Activated naive CD4-positive, alpha-beta T cell treated with anti-CD3 and anti-CD28 coated beads for 36 hours (primary cell): ENCODE measurements at regions not wholly inside any gene's neighbourhood (a gene's known extent, or its start where the extent isn't known, plus 50 kb on each side); places are given as distances from the start of the nearest gene placed in this dataset.

Experiments used
- CTCF ChIA-PET: fragments of 350-600 bp; sonication (Branson Sonifier 250); formaldehyde crosslinking; loops from one replicate; lab custom pipeline; 2021; ENCODE audit warnings: antibody characterized with exemption; lab: Charles Lee
- DNase-seq: peaks from one replicate; pipeline ENCODE4 v3.0.0-alpha.2; 2020
- H3K27ac Mint-ChIP-seq: one replicate; pipeline ENCODE4 v1.8.0; 2021; ENCODE audit warnings: mild to moderate bottlenecking, mixed read lengths
- H3K27me3 Mint-ChIP-seq: one replicate; pipeline ENCODE4 v1.8.0; 2021; ENCODE audit warnings: low read depth, mixed read lengths
- H3K36me3 Mint-ChIP-seq: one replicate; pipeline ENCODE4 v1.8.0; 2021; ENCODE audit warnings: low read depth, mixed read lengths
- H3K4me1 Mint-ChIP-seq: one replicate; pipeline ENCODE4 v1.8.0; 2021; ENCODE audit warnings: low read depth, mixed read lengths
- H3K4me3 Mint-ChIP-seq: one replicate; pipeline ENCODE4 v1.8.0; 2021; ENCODE audit warnings: mild to moderate bottlenecking, moderate library complexity, mixed read lengths
- H3K9me3 Mint-ChIP-seq: one replicate; pipeline ENCODE4 v1.8.0; 2021; ENCODE audit warnings: mixed read lengths
- intact Hi-C: fragments of 100-400 bp; cut with micrococcal nuclease; formaldehyde crosslinking; loops from one replicate; pipeline ENCODE4 v1.15.1; 2023

DNA sequence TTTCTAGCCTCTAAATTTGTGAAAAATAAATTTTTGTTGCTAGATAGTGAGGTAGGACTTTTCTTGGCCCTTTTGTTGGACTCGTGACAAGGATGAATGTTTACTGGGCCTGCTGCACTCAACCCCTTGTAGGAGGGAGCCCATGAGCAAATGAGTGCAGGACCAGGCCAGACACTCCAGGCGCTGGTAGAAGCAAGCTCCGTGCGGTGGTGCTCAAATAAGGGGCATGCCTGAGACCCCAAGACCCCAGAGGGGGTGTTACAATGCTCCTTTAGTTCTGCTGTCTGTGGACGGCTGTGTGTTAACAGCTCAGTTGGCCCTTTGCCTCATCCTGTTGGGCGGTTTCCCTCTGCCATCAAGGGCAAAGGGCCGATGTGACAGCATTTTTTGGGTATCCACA, 1195.3 kb upstream of the PHF14 start:
- peaks cover 2% of the 10 kb centered on the region for H3K9me3 Mint-ChIP-seq
- CTCF ChIA-PET = no interaction called here

DNA sequence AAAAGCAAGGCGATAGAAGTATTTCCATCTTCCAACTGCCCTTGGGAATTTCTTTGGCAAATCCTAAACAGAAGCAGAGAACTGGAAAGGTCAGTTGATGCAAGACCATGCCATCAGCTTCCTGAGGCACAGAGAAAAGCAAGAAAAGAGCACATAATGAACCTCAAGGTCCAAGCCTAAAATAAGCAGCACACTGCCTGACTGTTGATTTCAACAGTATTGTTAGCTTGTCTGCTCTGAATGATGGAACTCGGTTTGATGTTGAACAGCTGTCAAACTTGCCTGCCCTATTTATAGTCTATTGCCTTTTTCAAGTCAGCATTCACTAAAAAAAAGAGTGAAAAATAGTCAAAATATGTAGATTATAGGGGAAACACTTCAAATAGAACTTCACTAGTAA, 1192.0 kb upstream of the PHF14 start:
- intact Hi-C loops = no loop called here
- H3K27ac Mint-ChIP-seq = no peak overlapping the region
- CTCF ChIA-PET = no interaction called here
- H3K27me3 Mint-ChIP-seq = no peaks in the 10 kb centered on the region
- no peak overlapping the region for H3K4me3 Mint-ChIP-seq
- no peaks in the 10 kb centered on the region for H3K36me3 Mint-ChIP-seq
- DNase-seq = no peak
- H3K9me3 Mint-ChIP-seq = peaks cover 4% of the 10 kb centered on the region
- H3K4me1 Mint-ChIP-seq = no peaks in the 10 kb centered on the region

More for the DNA sequence above, 1195.3 kb upstream of the PHF14 start:
- no peak for DNase-seq
- no peaks in the 10 kb centered on the region for H3K4me1 Mint-ChIP-seq
- no peak overlapping the region for H3K4me3 Mint-ChIP-seq
- intact Hi-C loops = no loop called here
- no peak overlapping the region for H3K27ac Mint-ChIP-seq
- no peaks in the 10 kb centered on the region for H3K27me3 Mint-ChIP-seq
- H3K36me3 Mint-ChIP-seq = no peaks in the 10 kb centered on the region

DNA sequence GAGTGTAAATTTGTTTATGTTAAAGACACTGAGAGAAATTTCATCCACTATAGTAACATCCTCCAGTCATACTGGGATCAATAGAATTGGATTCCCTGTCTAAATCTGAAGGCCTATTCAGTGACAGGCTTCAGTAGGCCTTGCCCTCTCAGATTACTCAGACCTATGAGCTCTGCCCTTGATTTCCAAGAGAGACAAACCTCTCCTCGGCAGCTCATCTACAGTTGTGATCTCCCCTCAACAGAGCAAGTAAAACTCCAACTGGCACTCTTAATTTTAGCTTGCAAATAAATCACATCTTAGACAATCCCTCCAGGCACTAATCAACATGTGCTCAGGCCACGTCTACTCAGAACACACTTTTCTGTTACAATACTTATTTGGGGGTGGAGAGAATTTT, 1191.4 kb upstream of the PHF14 start:
- Mint-ChIP-seq H3K4me3 (no peak overlapping the region), H3K27ac (no peak overlapping the region), H3K27me3 (no peaks in the 10 kb centered on the region), H3K9me3 (peaks cover 3% of the 10 kb centered on the region), H3K4me1 (no peaks in the 10 kb centered on the region), H3K36me3 (no peaks in the 10 kb centered on the region)
- CTCF ChIA-PET = no interaction called here
- DNase-seq = no peak
- intact Hi-C loops = no loop called here

DNA sequence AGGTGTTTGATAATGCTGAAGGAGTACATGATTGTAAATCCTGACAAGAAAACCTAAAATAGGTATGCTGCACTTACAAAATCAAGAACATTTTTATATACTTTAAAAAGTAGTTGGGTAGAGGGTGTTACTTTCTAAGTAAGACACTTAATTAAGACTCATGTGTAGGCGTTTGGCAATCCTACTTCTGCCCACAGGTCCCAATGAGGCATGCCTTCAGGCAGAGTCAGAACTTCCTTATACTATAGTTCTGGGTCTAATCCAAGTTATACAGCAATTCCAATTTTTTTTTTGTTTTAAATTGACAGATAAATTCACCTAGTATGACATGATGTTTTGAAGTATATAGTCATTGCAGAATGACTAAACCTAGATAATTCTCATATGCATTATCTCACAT, 1188.5 kb upstream of the PHF14 start:
- intact Hi-C loops = no loop called here
- H3K9me3 Mint-ChIP-seq = peaks cover 3% of the 10 kb centered on the region
- no peaks in the 10 kb centered on the region for H3K27me3 Mint-ChIP-seq
- H3K4me1 Mint-ChIP-seq = no peaks in the 10 kb centered on the region
- no peaks in the 10 kb centered on the region for H3K36me3 Mint-ChIP-seq
- H3K27ac Mint-ChIP-seq = no peak overlapping the region
- DNase-seq = no peak
- no peak overlapping the region for H3K4me3 Mint-ChIP-seq
- CTCF ChIA-PET = no interaction called here

DNA sequence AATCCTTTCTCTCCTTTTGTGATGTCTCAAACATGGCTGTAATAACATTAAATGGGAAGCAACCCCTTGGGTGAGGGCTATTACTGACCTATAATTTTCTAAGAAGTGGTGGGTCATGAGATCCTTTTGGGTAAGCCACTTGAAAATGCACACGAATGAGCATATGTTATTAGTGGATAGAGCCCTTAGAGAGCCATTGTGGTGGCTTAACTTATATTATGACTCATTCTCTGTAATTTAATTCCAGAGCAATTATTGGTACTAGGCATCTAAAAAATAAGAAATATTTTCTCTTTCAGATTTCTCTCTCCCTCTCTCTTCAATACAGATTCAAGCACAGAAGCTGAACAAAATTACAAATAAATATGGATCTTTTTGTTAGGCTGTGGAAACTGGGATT, 1177.4 kb upstream of the PHF14 start:
- DNase-seq = no peak
- CTCF ChIA-PET = no interaction called here
- intact Hi-C loops = no loop called here
- no peak overlapping the region for H3K4me3 Mint-ChIP-seq
- H3K4me1 Mint-ChIP-seq = no peaks in the 10 kb centered on the region
- no peak overlapping the region for H3K27ac Mint-ChIP-seq
- no peaks in the 10 kb centered on the region for H3K36me3 Mint-ChIP-seq
- H3K9me3 Mint-ChIP-seq = peaks cover 2% of the 10 kb centered on the region
- no peaks in the 10 kb centered on the region for H3K27me3 Mint-ChIP-seq

DNA sequence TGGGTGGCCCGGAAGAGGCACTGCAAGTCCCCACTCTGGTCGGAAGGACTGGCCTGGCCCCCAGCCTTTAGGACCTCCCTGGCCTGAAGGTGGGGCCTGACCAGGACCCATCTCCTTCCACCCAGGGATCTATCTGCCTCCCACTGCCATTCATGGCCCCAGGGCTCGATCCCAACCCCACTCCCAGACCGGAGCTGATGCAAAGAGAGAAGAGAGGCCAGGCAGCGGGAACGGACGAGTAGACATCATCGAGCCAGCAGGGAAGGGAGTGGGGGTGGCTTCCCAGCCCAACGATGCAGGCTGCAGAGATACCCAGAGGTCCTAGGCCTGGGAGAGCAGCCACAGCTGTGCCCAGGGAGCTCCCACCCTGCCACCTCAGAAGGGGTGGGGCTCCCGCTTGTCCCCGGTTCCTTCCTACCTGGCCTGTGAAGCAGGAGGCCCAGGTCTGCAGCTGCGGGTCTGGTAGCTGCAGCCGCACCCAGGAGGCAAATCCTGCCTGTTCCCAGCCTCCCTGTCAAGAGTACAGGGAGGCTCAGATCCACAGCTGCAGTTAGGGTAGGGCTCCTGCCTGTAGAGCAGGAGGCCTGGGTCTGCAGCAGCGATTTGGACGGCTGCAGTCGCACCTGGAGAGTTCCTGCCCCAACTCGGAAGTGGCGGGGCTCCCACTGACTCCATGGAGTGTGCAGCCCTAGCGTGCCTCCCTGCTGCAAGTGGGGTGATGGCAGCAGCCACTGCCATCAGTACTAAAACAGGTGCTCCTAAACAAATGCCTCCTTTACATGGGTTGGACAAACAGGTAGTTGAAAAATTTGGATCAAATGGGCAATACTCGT, 1151.0 kb upstream of the PHF14 start:
- Mint-ChIP-seq H3K4me1 (no peaks in the 10 kb centered on the region), H3K4me3 (no peak overlapping the region), H3K36me3 (no peaks in the 10 kb centered on the region), H3K27me3 (no peaks in the 10 kb centered on the region), H3K27ac (no peak overlapping the region), H3K9me3 (peaks cover 3% of the 10 kb centered on the region)
- intact Hi-C loops = no loop called here
- CTCF ChIA-PET = no interaction called here
- no peak for DNase-seq

DNA sequence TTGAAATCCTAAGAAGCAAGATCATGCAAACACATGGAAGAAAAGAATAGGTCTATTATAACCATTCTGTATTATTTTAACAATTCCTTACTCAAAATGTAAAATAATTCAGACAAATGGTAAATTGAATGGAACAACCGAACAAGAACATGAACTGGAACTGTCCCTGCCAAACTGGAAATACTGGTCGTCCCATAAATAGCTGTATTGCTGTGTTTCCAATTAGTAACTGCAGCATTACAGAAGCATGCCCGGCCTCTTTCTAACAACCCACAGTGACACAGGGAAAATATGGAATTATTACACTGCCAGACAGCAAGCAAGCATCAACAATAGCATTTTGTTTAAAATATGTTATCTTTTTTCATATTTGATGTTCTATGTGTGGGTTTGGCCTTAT, 1138.5 kb upstream of the PHF14 start:
- Mint-ChIP-seq H3K27me3 (no peaks in the 10 kb centered on the region), H3K27ac (no peak overlapping the region), H3K4me3 (no peak overlapping the region), H3K4me1 (no peaks in the 10 kb centered on the region), H3K9me3 (peaks cover 1% of the 10 kb centered on the region), H3K36me3 (no peaks in the 10 kb centered on the region)
- CTCF ChIA-PET = no interaction called here
- DNase-seq = no peak
- intact Hi-C loops = no loop called here

DNA sequence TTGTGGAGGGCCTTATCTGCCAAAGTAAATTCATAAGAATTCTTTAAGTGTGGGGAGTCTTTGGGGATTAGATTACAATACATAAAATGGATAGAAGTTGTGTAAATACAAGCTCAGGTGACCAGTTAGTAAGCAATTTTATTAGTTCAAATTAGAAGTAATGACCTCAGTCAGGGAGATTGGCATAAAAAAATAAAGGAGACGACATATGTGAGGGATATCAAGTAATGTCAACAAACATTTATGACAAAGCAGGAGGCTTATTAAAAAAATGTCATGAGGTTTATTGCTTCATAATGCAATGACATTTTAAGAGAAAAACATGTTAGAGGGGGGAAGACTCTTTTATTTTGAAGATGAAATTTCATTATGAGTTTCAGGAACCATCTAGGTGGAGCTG, 1137.0 kb upstream of the PHF14 start:
- Mint-ChIP-seq H3K36me3 (no peaks in the 10 kb centered on the region), H3K27me3 (no peaks in the 10 kb centered on the region), H3K27ac (no peak overlapping the region), H3K4me1 (no peaks in the 10 kb centered on the region), H3K4me3 (no peak overlapping the region), H3K9me3 (peaks cover 1% of the 10 kb centered on the region)
- intact Hi-C loops = no loop called here
- CTCF ChIA-PET = no interaction called here
- DNase-seq = no peak

DNA sequence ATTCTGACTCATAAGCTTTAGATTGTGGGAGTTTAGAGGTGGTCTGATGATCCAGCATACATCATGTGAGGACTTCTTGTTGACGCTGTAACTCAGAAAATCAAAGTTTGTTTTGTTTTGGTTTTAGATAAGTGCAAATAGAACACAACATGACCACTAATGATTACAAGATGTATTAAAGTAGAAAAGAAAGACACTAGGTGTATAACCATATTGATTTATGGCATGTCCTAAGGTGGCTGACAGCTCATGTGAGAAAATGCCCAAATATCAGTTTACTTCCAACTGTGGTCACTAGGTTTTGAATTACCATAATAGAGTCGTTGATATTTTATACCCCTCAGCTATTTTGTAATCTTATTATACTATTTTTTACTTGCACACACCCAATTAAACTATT, 1131.4 kb upstream of the PHF14 start:
- H3K9me3 Mint-ChIP-seq = peaks cover 5% of the 10 kb centered on the region
- H3K27me3 Mint-ChIP-seq = no peaks in the 10 kb centered on the region
- H3K4me1 Mint-ChIP-seq = no peaks in the 10 kb centered on the region
- no peak overlapping the region for H3K27ac Mint-ChIP-seq
- CTCF ChIA-PET = interaction anchor here (0.6 kb wide), 1 partner anchor 8 kb away, joined by 3 read pairs; no protein-coding TSS in a partner anchor
- H3K4me3 Mint-ChIP-seq = no peak overlapping the region
- no peak for DNase-seq
- no peaks in the 10 kb centered on the region for H3K36me3 Mint-ChIP-seq
- intact Hi-C loops = no loop called here

DNA sequence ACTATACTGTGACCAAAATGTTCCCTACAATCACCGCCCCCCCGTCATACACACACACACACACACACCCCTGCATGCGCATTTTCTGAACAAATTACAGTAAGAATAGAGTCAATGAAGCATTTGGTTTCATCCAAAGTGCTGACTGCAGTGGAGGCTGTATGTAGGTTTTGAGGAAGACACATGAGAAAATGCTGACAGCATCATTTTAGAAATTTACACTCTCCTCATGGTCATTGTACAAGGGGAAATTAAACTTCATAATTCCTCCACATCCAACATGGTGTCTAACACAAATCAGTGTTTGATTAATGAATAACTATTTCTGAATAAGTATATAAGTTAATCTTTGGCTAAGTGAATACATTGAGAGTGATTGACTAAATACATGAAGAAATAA, 1126.8 kb upstream of the PHF14 start:
- no peaks in the 10 kb centered on the region for H3K36me3 Mint-ChIP-seq
- H3K27ac Mint-ChIP-seq = no peak overlapping the region
- intact Hi-C loops = no loop called here
- no peaks in the 10 kb centered on the region for H3K27me3 Mint-ChIP-seq
- DNase-seq = no peak
- peaks cover 4% of the 10 kb centered on the region for H3K9me3 Mint-ChIP-seq
- H3K4me3 Mint-ChIP-seq = no peak overlapping the region
- no peaks in the 10 kb centered on the region for H3K4me1 Mint-ChIP-seq
- CTCF ChIA-PET = no interaction called here

DNA sequence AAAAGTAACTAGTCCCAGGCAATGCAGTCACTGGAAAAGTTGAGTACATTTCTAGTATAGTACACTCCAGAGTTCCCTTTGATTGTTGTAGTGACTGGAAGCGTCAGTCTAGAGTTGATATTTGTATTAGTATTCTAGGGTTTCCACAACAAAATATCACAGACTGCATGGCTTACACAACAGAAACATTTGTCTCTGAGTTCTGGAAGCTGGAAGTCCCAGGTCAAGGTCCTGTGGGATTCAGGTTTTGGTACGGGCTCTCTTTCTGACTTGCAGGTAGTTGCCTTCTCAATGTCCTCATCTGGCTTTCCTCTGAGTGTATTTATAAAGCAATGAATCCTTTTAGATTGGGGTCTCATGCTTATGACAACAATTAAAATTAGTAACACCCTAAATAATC, 1119.1 kb upstream of the PHF14 start:
- CTCF ChIA-PET = no interaction called here
- no peaks in the 10 kb centered on the region for H3K27me3 Mint-ChIP-seq
- no peak for DNase-seq
- H3K36me3 Mint-ChIP-seq = no peaks in the 10 kb centered on the region
- H3K4me1 Mint-ChIP-seq = no peaks in the 10 kb centered on the region
- intact Hi-C loops = no loop called here
- no peak overlapping the region for H3K4me3 Mint-ChIP-seq
- H3K27ac Mint-ChIP-seq = no peak overlapping the region
- H3K9me3 Mint-ChIP-seq = peaks cover under 1% of the 10 kb centered on the region

DNA sequence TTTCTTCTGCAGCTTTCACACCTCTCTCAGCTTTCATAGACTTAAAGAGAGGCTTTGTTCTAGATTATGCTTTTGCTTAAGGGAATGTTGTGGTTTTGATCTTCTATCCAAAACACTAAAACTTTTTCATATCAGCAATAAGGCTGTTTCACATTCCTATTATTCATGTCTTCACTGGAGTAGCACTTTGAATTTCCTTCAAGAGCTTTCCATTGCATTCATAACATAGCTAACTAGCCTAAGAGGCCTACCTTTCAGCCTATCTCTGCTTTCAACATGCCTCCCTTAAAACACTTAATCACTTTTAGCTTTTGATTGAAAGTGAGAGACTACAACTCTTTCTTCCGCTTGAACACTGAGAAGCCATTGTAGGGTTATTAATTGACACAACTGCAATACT, 1117.0 kb upstream of the PHF14 start:
- intact Hi-C loops = no loop called here
- no peaks in the 10 kb centered on the region for H3K27me3 Mint-ChIP-seq
- no peak overlapping the region for H3K4me3 Mint-ChIP-seq
- DNase-seq = no peak
- H3K36me3 Mint-ChIP-seq = no peaks in the 10 kb centered on the region
- CTCF ChIA-PET = no interaction called here
- no peak overlapping the region for H3K27ac Mint-ChIP-seq
- H3K9me3 Mint-ChIP-seq = peaks cover 1% of the 10 kb centered on the region
- no peaks in the 10 kb centered on the region for H3K4me1 Mint-ChIP-seq

DNA sequence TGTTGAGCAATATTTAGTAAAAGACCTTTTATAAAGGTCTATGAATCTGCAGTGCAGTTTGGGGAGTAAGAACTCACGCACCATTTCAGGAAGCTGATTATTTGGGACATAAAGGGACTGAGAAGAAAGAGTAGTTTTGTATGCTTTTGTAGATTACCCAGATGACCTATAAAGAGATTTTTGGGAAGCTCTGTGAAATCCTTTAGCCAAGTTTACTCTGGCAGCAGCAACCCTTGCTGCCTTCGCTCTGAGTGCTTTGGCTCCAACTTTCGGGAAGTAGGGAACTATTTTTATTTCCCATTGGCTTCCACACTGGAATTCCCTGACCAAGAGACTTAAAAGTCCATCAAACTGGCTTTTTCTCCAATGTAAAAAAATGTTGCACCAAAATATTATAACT, 1110.1 kb upstream of the PHF14 start:
- no peak overlapping the region for H3K4me3 Mint-ChIP-seq
- H3K27ac Mint-ChIP-seq = no peak overlapping the region
- H3K9me3 Mint-ChIP-seq = peaks cover 6% of the 10 kb centered on the region
- intact Hi-C loops = no loop called here
- H3K4me1 Mint-ChIP-seq = no peaks in the 10 kb centered on the region
- H3K27me3 Mint-ChIP-seq = no peaks in the 10 kb centered on the region
- DNase-seq = no peak
- CTCF ChIA-PET = no interaction called here
- H3K36me3 Mint-ChIP-seq = no peaks in the 10 kb centered on the region
